ENCODE measurements at regions not wholly inside any gene's neighbourhood (a gene's known extent, or its start where the extent isn't known, plus 50 kb on each side); places are given as distances from the start of the nearest gene placed in this dataset.
"Not testable (repeated sequence)": the region's sequence is repeated elsewhere in the genome, so short reads cannot be mapped to it uniquely, and the experiment has no call there.

- H3K79me2 ChIP-seq (ENCODE audit: control insufficient read depth, insufficient read depth, low read length): peaks cover 28% of the 10 kb centered on the region
- DNase-seq (ENCODE audit: extremely low read depth in 1 of 4, low spot score in 3 of 4); H3K4me3 ChIP-seq; H3K9me3 ChIP-seq (replicated peaks; ENCODE audit: control insufficient read depth, insufficient read depth, low read depth, low read length); H2AFZ ChIP-seq (ENCODE audit: low read depth, low read length); H3K27me3 ChIP-seq (ENCODE audit: control insufficient read depth in 2 of 2, insufficient read depth in 2 of 2, low read length in 2 of 2); BruUV-seq (replicated peaks); CTCF ChIA-PET (ENCODE audit: low intra/inter-chr PET ratio); intact Hi-C loops (cut with micrococcal nuclease); H3K9me1 ChIP-seq (ENCODE audit: control insufficient read depth, insufficient read depth, low read length); H3K9ac ChIP-seq (ENCODE audit: insufficient read depth in 1 of 2, low read depth in 2 of 2, low read length in 2 of 2); H3K36me3 ChIP-seq (ENCODE audit: control insufficient read depth, insufficient read depth, low read length); H3K27ac ChIP-seq (ENCODE audit: extremely low read depth, low read depth, low read length); H3K4me2 ChIP-seq (ENCODE audit: insufficient read depth, low read length); in situ Hi-C loops (cut with MboI); H4K20me1 ChIP-seq (replicated peaks; ENCODE audit: control insufficient read depth, insufficient read depth, low read length); FAIRE-seq; H3K4me1 ChIP-seq (replicated peaks in 1 of 2; ENCODE audit: control insufficient read depth in 2 of 2, insufficient read depth in 2 of 2, low read length in 2 of 2); ATAC-seq: not testable (repeated sequence)
- 89% methylated on average over 2 of the region's 2 CpGs for WGBS (ENCODE audit: insufficient coverage, low coverage, missing lambda C conversion rate)
- peak; percentile 96 for TF ChIP-seq ZNF431 (CRISPR knock-in tag; IDR thresholded peaks at IDR 0.05)
- TF ChIP-seq ZFP36 (IDR thresholded peaks at IDR 0.05; ENCODE audit: low read depth, low read length, partially characterized antibody): peak; percentile 20
- POLR2A ChIA-PET: interaction anchor here (1.6 kb wide), 1 partner anchor 11 kb away, joined by 3 read pairs; no protein-coding TSS in a partner anchor
Observed at GRCh38 chr17:6934544-6934943, 61.3 kb upstream of the ALOX12 start.

GRCh38 chr17:6936370-6937028 lies 59.4 kb upstream of the ALOX12 start:
- Histone ChIP-seq H3K36me3 (ENCODE audit: control insufficient read depth, insufficient read depth, low read length) (peaks cover 6% of the 10 kb centered on the region; the same call in 1 of the 3 replicates), H3K27ac (ENCODE audit: extremely low read depth, low read depth, low read length) (no peak overlapping the region), H3K9me1 (ENCODE audit: control insufficient read depth, insufficient read depth, low read length) (no peaks in the 10 kb centered on the region), H2AFZ (ENCODE audit: low read depth, low read length) (no peak overlapping the region), H3K27me3 (ENCODE audit: control insufficient read depth in 2 of 2, insufficient read depth in 2 of 2, low read length in 2 of 2) (no peaks in the 10 kb centered on the region), H3K4me1 (replicated peaks in 1 of 2; ENCODE audit: control insufficient read depth in 2 of 2, insufficient read depth in 2 of 2, low read length in 2 of 2) (peaks cover 11% of the 10 kb centered on the region in 2 experiments), H3K4me3 (no peak overlapping the region), H4K20me1 (replicated peaks; ENCODE audit: control insufficient read depth, insufficient read depth, low read length) (no peaks in the 10 kb centered on the region), H3K9ac (ENCODE audit: insufficient read depth in 1 of 2, low read depth in 2 of 2, low read length in 2 of 2) (no peak overlapping the region), H3K79me2 (ENCODE audit: control insufficient read depth, insufficient read depth, low read length) (peaks cover 30% of the 10 kb centered on the region), H3K4me2 (ENCODE audit: insufficient read depth, low read length) (peak overlapping the region; percentile 58), H3K9me3 (replicated peaks; ENCODE audit: control insufficient read depth, insufficient read depth, low read depth, low read length) (no peaks in the 10 kb centered on the region)
- POLR2A ChIA-PET: interaction anchor here (1.2 kb wide), 1 partner anchor 33 kb away, joined by 3 read pairs; no protein-coding TSS in a partner anchor
- FAIRE-seq (no peak), ATAC-seq (peak; percentile 13; the same call in 1 of the 3 replicates), DNase-seq (ENCODE audit: extremely low read depth in 1 of 4, low spot score in 3 of 4) (no peak)
- intact Hi-C loops (cut with micrococcal nuclease) (no loop called here), in situ Hi-C loops (cut with MboI) (no loop called here)
- no TSS peak for BruUV-seq (replicated peaks)
- 62% methylated on average over 7 of the region's 8 CpGs for WGBS (ENCODE audit: insufficient coverage, low coverage, missing lambda C conversion rate)
- CTCF ChIA-PET (ENCODE audit: low intra/inter-chr PET ratio): no interaction called here
- TF ChIP-seq, protein P1, sequence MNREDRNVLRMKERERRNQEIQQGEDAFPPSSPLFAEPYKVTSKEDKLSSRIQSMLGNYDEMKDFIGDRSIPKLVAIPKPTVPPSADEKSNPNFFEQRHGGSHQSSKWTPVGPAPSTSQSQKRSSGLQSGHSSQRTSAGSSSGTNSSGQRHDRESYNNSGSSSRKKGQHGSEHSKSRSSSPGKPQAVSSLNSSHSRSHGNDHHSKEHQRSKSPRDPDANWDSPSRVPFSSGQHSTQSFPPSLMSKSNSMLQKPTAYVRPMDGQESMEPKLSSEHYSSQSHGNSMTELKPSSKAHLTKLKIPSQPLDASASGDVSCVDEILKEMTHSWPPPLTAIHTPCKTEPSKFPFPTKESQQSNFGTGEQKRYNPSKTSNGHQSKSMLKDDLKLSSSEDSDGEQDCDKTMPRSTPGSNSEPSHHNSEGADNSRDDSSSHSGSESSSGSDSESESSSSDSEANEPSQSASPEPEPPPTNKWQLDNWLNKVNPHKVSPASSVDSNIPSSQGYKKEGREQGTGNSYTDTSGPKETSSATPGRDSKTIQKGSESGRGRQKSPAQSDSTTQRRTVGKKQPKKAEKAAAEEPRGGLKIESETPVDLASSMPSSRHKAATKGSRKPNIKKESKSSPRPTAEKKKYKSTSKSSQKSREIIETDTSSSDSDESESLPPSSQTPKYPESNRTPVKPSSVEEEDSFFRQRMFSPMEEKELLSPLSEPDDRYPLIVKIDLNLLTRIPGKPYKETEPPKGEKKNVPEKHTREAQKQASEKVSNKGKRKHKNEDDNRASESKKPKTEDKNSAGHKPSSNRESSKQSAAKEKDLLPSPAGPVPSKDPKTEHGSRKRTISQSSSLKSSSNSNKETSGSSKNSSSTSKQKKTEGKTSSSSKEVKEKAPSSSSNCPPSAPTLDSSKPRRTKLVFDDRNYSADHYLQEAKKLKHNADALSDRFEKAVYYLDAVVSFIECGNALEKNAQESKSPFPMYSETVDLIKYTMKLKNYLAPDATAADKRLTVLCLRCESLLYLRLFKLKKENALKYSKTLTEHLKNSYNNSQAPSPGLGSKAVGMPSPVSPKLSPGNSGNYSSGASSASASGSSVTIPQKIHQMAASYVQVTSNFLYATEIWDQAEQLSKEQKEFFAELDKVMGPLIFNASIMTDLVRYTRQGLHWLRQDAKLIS (CRISPR knock-in tag; IDR thresholded peaks at IDR 0.05): no peak
- no peak for TF ChIP-seq ZNF785 (CRISPR knock-in tag; IDR thresholded peaks at IDR 0.05)
- TF ChIP-seq, protein P2, sequence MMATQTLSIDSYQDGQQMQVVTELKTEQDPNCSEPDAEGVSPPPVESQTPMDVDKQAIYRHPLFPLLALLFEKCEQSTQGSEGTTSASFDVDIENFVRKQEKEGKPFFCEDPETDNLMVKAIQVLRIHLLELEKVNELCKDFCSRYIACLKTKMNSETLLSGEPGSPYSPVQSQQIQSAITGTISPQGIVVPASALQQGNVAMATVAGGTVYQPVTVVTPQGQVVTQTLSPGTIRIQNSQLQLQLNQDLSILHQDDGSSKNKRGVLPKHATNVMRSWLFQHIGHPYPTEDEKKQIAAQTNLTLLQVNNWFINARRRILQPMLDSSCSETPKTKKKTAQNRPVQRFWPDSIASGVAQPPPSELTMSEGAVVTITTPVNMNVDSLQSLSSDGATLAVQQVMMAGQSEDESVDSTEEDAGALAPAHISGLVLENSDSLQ (IDR thresholded peaks at IDR 0.05): peak; percentile 78
- TF ChIP-seq POLR2AphosphoS5 (IDR thresholded peaks at IDR 0.05; ENCODE audit: control insufficient read depth, insufficient read depth, low read depth, low read length): 0 out of 2 replicates have a peak, but pooled peaks have one; percentile 18
- peak; percentile 58 for TF ChIP-seq NFYB (IDR thresholded peaks at IDR 0.05; ENCODE audit: extremely low read depth, insufficient read length)
- TF ChIP-seq ESRRB (CRISPR knock-in tag; IDR thresholded peaks at IDR 0.05; ENCODE audit: borderline replicate concordance): no peak
- TF ChIP-seq BDP1 (IDR thresholded peaks at IDR 0.05; ENCODE audit: insufficient read depth, insufficient read length): no peak
- no peak for TF ChIP-seq ZBTB17 (CRISPR knock-in tag; IDR thresholded peaks at IDR 0.05)

All from K562 (cell line).